ENCODE measurements at regions not wholly inside any gene's neighbourhood (a gene's known extent, or its start where the extent isn't known, plus 50 kb on each side); places are given as distances from the start of the nearest gene placed in this dataset.

DNA sequence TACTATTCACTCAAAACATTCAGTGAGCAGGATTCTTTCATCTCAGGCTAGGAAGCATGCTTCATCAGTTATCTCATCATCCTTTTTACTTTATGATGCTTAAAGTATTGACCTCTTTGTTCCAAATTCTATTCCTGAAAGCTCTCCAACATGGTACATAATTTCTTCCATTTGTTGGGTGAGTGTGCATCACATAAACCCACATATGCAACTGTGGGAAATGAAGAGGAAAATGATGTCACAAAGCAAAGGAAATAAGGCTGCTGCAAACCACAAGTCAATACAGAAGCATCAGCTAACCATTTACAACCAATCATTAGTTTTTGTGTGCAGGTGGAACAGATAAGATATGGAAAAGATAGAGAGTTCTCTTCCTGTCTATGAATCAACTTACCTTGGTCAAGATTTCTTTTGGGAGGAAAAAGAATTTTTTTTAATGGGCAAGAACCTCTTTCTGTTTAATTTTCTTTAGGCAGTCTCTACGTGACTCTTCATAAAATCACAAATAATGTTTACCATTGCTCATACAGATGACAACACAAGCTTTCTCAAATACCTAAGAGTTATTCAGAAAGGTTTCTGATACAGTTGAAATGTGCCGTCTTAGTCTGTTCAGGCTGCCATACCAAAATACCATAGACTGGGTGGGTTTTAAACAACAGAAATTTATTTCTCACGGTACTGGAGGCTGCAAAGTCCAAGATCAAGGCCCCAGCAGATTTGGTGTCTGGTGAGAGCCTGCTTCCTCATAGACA, 259.9 kb downstream of the ADGRG6 start:
- DNase-seq: no peak

GRCh38 chr6:142562865-142563264, 261.1 kb downstream of the ADGRG6 start:
- no peak for DNase-seq

- DNase-seq: peak; percentile 63
These were observed 265.0 kb downstream of the ADGRG6 start for GRCh38 chr6:142566628-142567396.

DNA sequence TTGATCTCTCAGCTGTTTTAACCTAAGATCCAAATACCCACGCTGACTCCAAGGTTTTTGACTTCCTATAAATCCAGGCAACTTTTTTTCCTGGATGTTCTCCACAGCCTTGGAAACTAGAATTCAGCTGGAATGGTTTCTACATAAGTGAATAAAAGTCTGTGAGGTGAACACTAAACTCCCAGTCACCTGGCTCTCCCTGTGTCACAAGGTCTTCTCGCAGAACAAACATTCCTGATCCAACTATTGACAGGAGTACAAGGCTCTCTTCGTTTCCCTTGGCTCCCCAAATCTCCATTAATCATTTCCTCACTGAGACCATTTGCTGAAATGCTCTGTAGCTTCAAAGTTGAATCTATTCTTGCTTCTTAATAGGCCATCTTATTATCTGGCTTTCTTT, 265.7 kb downstream of the ADGRG6 start:
- DNase-seq: no peak

DNA sequence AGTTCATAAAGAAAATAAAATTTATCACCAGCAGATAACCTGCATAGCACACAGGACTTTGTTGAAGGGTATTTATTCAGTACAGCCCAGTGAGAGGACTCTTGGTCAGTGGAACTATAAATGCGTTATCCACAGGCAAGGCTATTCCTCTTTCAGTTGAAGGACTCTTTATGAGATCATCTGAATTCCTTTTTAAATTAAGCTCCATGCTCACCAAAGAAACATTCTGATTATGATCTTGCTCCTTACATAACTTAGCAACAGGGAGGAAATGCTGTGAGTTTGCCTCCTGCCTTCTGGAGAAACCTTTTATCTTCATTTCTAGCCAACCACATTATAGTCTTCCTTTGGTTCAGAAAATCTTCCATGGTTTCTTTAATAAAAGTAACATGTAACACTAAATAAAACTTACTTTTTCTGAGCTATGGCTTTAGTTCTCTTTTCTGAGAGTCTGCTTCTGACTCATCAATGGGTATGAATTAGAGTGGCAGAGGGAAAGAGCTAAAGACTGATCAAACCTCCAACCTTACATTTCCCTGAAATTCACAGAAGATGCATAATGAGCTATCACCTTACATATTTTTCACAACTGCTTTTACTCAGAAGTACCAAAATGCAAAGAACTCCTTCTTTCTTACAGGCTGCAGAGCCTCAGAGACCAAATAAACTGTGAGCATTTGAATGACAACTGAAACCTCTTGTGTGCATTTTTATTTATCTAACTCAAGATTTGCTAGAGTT, 267.2 kb downstream of the ADGRG6 start:
- peak; percentile 76 for DNase-seq

DNA sequence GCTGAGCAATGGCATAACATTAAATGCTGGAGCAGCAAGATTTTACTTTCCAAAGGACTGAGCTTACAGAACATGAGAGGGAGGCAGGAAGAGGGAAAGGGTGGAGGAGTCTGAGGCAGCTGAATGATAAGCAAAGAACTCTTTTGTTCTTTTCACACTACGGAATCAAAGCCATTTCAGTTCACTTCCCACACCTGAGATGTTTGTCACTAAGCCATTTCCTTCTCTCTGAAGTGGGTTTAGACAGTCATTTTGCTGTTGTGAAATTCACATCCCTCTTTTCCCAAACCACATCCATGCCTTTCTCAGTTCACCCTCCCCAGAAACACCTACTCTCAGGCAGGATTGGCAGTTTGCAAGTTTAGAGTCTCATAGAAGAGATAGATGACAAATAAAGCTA, 267.9 kb downstream of the ADGRG6 start:
- peak; percentile 29 for DNase-seq

GRCh38 chr6:142570221-142570671, 268.4 kb downstream of the ADGRG6 start:
- DNase-seq: peak; percentile 75

GRCh38 chr6:142592876-142593275, 291.1 kb downstream of the ADGRG6 start:
- DNase-seq: peak; percentile 12

- no peak for DNase-seq
These were observed 296.0 kb downstream of the ADGRG6 start for GRCh38 chr6:142597836-142598235.

DNA sequence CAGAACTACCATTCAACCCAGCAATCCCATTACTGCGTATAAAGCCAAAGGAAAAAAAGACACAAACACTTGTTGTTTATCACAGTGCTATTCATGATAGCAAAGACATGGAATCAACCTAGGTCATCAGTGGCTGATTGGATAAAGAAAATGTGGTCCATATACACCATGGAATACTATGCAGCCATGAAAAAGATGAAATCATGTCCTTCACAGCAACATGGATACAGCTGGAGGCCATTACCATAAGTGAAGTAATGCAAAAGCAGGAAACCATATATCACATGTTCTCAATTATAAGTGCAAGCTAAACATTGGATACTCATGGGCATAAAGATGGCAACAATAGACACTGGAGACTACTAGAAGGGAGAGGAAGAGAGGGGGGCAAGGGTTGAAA, 299.6 kb downstream of the ADGRG6 start:
- DNase-seq: no peak

DNA sequence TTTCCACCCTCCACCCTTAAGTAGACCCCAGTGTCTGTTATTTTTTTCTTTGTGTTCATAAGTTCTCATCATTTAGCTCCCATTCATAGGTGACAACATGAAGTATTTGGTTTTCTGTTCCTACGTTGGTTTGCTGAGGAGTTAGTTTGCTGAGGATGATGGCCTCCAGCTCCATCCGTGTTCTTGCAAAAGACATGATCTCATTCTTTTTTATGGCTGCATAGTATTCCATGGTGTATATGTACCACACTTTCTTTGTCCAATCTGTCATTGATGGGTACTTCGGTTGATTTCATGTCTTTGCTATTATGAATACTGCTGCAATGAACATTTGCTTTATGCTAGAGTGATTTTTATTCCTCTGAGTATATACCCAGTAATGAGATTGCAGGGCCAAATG, 301.2 kb downstream of the ADGRG6 start:
- DNase-seq: no peak

DNA sequence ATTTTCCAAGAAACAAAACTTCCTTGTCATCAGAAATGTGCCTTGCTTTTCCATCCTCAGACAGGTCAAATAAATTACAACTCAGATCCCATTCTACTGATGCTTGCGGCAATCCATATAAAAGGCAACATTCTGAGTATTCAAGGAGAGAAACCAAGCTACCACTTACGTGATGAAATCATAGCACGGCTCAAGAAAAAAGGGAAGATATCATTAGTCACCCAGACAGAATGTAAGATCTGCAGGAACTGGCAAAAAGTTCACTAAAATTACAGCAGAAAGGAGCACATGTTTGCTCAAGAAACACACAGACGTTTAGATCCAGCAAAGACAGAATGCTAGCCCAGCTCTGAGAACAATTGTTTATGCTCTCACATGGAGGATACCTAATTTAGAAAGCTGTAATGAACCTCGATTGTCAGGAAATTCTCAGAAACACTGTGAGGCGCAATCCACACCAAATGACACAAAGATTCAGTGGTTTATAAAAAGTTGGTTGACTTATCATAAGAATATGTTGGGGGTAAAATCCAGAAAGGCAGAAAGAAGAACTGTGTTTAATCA, 304.2 kb downstream of the ADGRG6 start:
- peak; percentile 81 for DNase-seq

GRCh38 chr6:142612956-142613355, 311.1 kb downstream of the ADGRG6 start:
- DNase-seq: no peak

- DNase-seq: peak; percentile 36
These were observed 312.2 kb downstream of the ADGRG6 start for GRCh38 chr6:142613981-142614380.

DNA sequence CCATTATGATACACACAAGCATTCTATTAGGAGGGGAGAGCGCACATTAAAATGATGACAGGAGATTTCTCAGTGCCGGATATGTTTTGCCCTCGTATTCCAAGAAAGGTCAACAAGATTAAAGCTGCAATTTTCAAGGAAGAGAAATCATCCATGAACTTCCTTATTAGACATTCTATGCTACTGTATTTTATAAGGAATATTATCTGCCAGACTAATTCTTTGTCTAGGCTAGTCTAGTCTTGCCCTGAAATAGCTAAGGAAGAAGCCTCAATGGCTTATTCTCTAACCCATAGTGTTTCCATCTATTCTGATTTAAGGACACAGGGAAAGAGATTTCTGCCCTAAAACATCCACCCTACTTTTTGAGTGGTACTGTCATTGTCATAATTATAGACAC, 315.4 kb downstream of the ADGRG6 start:
- DNase-seq: no peak

DNA sequence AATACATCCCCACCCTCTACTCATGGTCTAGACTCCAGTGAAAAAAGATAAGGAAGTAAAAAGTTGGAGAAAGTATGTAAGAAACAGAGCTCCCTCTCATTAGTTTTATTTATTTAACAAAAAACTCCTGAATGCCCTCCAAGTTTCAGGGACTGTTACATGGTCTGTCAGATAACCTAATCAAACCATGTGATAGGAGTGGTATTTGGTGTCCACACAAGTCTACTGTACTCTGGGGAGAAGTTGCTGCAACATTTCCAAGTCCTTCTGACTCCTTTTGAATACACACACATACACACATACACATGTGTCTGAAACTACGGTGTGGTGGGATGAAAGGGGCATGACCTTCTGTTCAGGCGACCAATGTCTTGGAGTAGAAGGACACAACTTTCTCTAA, 320.0 kb downstream of the ADGRG6 start:
- DNase-seq: no peak

DNA sequence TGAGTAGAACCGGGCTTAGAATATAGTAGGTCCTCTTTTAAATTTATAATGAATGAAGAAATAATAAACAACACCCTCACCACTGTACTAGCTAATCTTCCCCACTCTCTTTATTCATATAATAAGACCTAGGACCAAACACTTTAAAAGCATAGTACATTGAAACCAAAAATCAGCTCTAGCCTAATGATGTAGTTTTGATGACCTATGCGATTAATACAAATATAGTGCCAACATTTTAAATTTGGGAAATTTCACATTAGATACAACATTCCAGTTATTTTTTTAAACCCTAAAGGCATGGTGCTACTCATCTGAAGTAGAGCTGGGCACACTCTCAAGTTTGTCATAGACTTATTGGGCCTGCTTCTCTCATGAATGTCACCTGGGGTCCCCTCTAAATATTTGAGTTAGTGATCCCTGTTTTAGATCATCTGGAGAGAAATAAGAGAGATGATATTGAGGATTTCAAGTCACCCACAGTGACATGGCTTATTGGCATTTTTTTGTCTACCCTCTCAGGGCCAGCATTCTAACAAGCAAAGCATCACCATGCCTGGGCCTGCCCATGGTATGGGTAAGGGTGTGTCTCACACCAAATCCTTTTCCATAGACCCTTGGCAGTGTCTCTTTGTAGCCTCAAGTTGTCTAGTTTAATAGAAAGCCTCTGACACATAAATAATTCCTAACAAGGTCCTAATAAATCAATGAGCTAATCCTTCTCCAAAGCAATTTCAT, 319.8 kb downstream of the HIVEP2 start:
- no peak for DNase-seq

GRCh38 chr6:142627474-142627873, 317.5 kb downstream of the HIVEP2 start:
- DNase-seq: no peak

GRCh38 chr6:142631517-142632385, 313.2 kb downstream of the HIVEP2 start:
- peak; percentile 30 for DNase-seq

GRCh38 chr6:142633317-142633716, 311.7 kb downstream of the HIVEP2 start:
- DNase-seq: peak; percentile 24

GRCh38 chr6:142635130-142635529, 309.8 kb downstream of the HIVEP2 start:
- peak; percentile 64 for DNase-seq
